Amygdala (tissue), 56 donors: ENCODE measurements at regions not wholly inside any gene's neighbourhood (a gene's known extent, or its start where the extent isn't known, plus 50 kb on each side); places are given as distances from the start of the nearest gene placed in this dataset.

ENCODE experiments used
- DNase-seq, 56 donors: peaks; one replicate each; lab custom pipeline; 2025; lab: John Stamatoyannopoulos, UW

DNA sequence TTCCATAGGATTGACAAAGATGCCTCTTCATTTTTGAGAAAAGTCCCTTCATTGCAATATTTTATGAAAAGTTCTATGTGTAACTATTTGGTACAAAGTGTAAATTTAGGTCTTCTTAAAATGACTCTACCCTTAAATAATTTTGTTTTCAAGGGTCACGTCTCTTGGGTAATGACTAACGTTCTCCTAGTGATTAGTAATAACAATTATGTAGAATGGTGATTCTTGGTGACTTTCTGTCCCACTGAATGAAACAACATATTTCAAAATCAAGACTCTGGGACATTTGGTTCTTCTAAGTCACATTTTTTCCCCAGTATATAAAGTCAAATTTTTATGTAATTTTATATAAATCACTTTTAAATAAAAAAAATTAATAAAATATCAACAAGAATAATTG is 277.5 kb upstream of the ADAMTS5 start:
- no peak for DNase-seq

DNA sequence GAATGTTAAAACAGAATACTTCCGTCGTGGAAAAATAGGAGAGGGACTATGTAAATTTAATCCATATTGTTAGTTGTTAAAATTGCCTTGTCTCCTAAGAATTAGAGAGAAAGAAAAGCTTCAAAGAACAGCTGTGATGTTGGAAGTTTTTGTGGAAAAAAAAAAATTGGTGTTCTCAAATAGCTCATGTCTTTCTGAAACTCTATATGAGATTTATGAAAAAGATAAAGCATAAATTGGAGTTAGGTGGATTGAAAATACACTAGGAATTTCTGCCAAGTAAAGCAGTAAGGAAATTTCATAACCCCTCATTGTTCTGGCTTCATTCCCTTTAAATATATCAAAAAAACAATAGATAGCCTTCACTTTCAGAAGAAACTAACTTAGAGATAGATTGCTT is 274.0 kb upstream of the ADAMTS5 start:
- DNase-seq = no peak

DNA sequence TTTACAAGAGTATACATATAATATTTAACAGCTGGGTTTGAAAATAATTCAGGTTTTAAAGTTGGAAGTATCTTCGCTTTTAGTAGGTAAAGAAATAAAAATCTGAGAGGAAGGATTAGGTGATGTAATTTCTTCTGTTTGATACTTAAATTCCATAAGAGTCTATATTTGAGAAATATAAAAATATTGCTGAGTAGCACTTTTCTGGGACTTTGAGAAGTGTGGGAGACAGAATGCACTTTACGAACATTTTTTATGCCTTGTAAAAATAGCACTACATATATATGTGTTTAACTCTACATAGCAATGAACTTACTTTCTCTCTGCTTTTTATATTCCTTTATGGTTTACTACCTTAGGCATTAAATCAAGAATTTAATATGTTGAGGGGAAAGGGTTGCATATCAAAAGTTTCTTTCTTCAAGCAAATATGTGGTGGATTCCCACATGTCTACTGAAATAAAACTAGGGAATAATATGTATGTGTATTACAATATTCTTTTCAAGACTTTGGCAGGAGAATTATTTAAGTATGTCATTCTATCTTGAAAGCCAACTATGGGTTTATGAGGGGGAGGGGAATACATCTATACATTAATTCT is 266.7 kb upstream of the ADAMTS5 start:
- DNase-seq = no peak

DNA sequence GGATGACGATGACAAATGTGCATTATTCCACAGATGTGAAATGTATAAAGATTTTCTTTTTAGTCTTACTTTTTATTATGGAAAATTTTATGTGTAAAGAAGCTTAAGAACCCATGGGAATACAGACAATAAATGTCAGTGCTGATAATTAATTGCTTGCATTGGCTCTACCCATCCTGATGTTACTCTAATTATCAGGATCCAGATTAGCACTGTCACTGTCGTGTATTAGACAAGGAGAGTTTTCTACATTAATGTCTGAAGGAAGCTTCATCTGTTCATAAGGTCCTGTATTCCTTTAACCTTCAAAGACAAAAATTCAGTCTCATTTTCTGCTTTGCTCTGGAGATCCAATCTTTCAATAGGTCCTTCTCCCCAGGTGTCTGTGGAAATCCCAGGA is 259.1 kb upstream of the ADAMTS5 start:
- DNase-seq = no peak

DNA sequence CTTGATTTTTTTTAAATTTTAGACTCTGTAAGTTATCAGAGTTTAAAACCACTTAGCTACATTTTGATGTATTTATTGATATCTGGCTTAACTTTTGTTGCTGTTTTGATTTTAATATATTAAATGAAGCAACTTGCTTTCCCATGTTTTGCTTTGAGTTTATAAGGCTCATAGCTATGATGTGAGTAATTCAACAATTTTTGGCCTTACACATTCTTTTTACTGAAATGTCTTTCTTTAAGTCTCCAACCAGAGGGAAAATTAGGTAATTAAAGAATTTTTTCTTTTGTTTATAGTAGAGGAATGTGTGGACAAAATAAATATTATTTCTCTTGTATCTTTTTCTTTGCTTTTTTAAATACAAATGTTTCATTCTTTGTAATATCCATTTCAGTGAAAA is 258.3 kb upstream of the ADAMTS5 start:
- DNase-seq = no peak

DNA sequence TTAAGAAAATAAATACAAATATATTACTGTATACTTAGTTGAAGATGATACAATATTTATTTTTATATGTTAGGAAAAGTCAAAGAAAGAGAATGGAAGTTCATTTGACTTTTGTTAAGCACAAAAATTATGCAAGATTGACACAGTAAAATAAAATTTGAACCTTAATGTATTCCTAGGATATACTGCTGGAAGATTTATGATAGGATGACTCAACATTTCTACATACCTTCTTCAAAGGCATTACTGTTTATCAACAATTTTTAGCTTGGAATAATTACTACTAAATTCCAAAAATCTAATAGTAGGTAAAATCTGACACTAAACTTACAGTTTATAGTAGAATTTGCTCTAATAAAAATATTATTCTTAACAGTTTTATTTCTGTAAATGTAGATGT is 257.3 kb upstream of the ADAMTS5 start:
- no peak for DNase-seq

DNA sequence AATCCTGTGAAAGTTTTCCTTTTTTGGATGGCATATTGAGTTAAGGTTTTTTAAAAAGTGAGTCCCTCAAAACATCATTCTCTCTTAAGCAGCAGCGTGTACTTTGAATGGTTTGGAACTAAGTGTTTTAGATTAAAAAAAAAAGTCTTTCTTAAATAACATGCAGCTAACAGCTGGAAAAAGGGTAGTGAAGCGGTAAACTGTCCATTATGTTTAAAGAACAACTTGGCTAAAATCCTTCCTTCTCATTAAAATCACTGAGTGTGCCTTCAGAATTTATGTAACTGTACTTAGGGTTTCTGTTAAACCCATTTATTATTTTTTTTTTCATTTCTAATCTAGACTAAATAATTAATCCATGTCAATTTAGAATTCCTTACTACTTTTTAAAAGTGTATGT is 254.2 kb upstream of the ADAMTS5 start:
- no peak for DNase-seq

DNA sequence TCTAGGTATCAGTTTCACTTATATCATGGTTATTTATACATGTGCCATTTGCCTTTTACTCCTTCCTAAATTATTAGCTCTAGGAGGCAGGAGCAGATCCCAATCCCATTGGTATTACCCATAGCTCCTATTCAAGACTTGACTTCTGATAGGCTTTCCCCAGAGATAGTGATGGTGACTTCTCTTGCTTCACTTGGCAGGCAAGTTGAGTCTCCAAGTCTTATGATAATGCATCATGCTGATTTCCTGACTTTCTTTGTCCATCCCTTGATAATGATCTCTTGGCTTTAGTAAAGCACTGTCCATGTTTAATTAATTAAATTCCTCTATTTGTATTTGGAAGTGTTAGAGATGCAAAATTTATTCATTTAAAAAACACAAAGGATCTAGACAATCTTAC is 253.5 kb upstream of the ADAMTS5 start:
- DNase-seq = no peak

DNA sequence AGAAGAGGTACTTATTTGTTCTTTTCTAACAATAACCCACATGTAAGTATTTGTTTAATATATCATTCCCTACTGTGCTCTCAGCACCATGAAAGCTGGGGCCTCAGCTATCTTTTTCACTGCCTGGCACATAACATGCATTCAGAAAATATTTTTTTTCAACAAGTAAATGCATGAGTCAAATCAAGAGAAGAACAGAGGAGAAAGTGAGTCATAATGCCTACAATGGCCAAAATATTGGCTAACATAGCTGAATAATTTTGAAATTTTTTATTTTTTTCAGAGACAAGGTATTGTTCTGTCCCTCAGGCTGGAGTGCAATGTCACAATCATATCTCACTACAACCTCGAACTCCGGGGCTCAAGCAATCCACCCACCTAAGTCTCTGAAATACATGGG is 252.2 kb upstream of the ADAMTS5 start:
- DNase-seq = no peak

DNA sequence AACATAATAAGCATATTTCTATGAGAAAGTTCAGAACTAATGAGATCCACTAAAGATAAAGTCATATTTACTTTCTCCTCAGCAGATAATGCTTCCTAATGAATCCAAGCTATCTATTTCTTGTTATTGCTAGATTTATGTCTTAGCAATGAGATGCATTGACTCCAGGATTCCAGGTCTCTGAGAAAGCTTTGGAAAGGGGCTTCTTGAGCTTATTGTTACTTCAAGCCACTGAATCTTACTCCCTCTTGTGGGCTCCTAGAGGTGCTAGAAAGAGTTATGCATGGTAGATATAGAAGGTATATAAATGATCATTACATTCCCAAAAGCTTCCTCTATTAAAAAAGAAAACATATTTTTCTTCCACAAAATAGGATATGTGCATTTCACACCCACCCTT is 246.4 kb upstream of the ADAMTS5 start:
- no peak for DNase-seq

DNA sequence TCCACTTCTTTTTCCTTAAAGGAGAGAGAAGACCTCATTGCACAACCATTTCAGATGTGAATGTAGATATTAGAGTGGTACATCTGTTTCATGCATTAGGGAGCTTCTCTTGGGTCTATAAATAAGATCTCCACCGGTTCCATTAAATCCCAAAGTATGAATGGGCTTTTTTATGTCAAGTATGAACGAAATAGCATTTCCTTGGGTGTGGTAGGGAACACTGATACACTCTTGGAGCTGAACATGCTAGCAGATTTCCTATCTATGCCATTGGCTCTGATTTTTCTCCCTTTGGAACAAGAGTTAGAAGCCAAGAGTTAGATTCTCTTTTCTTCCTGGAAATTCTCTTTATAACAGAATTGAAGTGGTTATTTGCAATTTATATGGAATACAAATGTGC is 245.6 kb upstream of the ADAMTS5 start:
- DNase-seq = no peak

DNA sequence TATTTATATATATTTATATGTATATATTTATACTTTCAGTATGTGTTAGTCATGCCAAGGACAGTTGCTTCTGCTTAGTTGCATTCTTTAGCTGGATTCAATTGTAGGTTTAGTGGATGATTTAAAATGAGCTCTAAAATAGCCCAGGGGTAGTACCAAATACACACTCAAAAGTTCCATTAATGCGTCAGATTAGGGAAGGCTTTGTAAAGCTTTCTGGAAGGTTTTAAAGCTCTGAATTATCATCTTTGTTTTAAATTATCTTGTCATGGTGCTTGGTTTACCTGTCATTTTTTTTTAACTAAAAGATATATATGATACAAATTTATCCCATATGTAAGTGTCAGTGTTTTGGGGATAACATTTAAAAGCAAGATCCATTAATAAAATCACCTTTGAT is 242.7 kb upstream of the ADAMTS5 start:
- no peak for DNase-seq

DNA sequence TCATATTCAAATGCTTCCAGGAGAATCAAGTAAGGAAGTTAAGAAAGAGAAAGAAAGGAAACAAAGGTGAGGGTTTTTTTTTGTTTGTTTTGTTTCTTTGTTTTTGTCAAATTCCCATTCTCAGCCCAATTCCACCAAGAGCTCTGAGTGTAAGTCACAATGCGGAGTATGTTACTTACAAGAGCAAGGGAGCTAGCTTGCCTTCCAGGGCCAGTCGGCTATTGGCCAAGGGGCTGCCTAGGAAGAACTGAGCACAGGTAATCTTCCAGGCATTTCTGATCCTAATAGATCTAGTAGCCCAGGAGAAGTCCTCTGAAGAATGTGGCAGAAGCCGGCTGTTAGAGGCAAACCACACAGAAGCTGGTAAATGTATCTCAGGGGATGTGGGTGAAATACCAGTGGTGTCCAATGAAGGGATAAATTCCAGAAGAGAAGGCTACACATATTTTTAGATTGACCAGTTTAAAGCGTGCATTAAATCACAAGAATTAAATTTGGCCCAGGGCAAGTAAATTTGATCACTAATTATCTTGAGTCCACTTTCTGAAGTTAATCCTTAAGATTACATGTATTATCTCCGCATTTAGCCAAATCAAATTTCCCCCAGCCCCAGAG is 239.6 kb upstream of the ADAMTS5 start:
- DNase-seq = no peak

DNA sequence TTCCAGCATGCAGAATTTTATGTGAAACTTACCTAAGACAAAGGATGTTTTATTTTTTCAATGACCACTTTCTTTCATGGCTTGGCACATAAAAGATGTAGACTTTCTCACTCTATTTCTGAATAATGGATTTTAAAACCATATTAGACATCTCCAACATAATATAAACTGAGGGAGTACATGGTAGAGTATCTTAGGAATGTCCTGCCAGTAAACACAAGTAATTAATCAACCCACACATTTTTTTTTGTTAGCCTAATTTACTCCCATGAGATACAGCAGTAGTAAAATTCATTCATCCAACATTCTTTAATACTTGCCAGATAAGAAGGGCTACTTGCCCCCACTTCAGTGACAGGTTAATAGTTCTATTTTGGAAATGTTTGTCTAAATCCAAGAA is 235.4 kb upstream of the ADAMTS5 start:
- DNase-seq = no peak

DNA sequence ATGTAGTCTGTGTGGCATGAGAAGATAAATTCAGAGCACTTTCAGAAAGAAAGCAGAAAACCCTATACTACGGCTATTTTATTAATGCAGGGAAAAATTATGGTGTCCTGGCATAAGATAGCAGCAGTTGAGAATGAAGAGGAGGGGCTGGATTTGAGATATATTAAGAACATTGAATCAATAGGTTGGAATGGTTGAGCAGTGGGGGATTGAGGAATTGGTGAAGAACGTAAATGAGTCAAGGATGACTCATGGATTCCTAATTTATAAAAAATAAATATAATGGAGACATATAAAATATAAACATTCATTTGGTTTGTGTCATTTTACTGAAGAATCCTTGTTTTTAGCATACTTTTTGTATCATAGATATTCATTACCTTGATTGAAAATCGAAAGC is 234.3 kb upstream of the ADAMTS5 start:
- DNase-seq = no peak

DNA sequence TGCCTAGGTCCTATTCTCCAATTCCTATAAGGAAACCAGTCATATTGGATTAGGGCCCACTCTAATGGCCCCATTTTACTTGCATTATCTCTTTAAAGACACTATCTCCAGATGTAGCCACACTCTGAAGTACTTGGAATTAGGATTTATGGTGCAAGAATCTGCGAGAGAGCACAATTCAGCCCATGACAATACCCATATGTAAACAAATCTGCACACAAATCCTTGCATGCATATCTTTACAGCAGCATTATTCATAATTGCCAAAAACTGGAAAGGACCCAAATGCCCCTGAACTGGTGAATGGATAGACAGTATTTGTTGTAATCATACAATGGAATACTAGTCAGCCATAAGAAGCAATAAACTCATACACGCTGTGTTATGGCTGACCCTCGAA is 229.8 kb upstream of the ADAMTS5 start:
- DNase-seq = no peak

DNA sequence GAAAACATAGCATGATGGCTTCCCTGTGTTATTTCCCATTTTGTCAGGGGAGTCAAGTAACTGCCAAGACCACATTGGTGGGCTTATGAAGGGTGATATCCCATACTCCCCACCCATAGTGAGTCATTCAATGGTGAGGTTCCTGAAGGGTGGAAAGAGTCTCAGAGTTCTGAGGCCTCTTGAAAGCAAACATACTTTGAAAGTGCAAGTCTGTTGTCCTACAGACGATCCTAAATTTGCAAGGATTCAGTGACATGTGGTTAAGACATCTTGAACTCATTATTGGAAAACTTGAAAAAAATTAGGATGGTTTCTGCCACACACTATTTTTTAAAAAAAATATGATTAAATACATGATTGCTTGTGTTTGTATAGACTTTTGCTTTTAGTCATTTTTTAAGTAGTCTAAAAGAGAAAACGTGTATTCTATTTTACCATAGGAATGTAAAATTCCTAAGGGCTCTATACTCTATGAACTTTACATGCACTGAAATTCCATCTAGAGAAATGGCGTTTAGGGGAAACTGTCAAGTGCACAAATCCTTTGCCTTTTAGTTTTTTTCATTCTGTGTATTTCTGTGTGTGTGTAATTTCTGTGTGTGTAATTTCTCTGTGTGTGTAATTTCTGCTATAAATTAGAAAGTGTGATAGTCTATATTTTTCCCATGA is 225.5 kb upstream of the ADAMTS5 start:
- no peak for DNase-seq

DNA sequence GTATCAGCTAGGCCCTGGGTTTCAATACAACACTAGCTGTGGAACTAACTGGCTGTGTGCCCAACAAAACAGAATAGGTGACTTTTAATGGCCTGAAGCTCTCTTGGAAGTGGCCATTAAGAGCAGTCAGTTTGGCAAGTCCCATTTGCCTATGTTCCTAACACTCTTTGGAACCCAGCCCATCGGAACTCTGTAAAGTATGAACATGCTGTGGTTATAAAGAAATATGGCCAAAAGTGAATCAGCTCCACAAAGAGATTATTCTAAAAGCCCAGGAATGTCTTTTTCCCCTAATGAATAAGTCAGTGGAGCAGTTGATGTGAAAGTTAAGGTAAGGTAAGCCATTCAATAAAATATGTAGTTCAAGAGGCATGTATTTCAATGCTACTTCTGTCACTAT is 223.7 kb upstream of the ADAMTS5 start:
- no peak for DNase-seq

DNA sequence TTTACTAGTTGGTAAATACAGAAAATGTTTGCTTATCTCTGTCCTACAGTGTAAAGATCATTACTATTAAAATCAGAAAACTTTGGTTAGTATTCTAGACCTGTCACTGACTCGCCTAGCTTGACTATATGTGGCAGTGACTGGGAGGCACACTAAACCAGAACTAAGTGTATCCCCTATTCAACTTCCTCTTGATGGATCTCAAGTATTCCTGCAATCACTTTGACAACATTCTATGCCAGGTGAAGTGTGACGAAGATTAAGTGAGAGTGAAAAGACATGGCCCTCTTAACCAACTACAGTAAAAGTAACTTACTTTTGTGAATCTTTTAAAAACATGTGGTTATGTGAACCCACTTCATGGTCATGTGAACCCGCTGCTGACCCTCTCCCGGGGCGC is 223.0 kb upstream of the ADAMTS5 start:
- DNase-seq = no peak

DNA sequence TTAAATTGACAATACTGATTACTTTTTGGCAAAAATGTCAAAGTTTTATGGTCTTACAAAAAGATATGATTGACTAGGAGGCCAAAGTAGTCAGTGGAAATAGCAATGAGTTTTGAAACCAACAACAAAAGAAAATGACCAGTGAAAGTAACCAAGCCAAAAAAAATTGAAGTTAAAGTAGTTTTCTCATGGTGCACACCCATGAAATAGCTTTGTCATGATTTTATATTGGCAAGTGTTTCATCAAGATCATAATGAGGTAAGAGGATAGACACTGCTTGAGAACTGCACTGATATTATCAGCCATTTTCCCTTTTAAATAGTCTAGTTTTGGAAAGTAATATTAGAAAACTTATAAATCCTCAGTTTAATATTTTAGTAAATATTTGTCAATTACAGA is 206.2 kb upstream of the ADAMTS5 start:
- DNase-seq = no peak

DNA sequence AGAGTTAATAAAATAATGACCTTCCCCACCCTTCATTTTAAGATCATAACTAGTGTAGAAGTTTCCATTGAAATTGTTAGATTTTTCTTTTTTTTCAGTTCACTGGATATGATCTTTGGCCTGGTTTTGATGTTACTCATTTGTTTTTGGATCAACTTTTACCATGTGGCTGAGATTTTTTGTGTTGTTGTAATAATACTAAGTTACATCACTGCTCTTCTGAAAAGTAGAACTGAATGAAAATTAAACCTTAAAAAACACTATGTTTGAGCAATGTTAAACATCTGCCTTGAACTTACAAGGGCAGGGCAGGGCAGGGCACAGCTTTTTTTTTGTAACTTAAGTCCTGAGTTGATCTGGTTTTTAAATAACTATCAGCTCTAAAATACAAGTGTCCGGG is 204.8 kb upstream of the ADAMTS5 start:
- DNase-seq = no peak

DNA sequence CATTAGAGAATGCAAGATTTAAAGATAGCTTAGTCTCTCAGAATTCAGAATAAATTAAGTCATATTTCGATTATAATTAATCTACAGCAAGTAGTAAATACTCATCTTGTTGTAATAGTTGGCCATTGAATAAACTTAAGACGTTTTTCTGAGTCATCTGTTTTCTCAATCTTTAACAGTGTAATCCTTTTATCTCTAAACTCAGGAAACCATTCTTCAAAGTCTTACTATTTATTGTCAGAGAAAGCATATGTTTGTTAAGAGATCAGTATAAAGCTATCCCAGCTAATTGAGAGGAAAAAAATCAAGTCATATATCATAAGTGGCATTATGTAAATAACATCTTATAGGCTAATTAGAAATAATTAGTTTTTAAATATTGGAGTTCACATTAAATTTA is 201.2 kb upstream of the ADAMTS5 start:
- no peak for DNase-seq
